Keratinocyte (primary cell): ENCODE measurements at regions not wholly inside any gene's neighbourhood (a gene's known extent, or its start where the extent isn't known, plus 50 kb on each side); places are given as distances from the start of the nearest gene placed in this dataset.

ENCODE experiments used
- DNase-seq: peaks from one replicate; pipeline ENCODE4 v3.0.0-alpha.2; 2011; ENCODE audit warnings: low read depth, missing footprints, low spot score
- FAIRE-seq: peaks from 2 replicates; lab custom pipeline; 2011; peaks lifted over from hg19 to GRCh38; lab: Jason Lieb, UNC
- H2AFZ ChIP-seq: 2 replicates; pipeline ENCODE4 v1.6.0; 2012; ENCODE audit warnings: low read length, control low read depth, inconsistent platforms; ENCODE audit not compliant: control insufficient read depth
- H3K27ac ChIP-seq: 2 replicates; pipeline ENCODE4 v1.5.1; 2011; ENCODE audit warnings: low read length; ENCODE audit not compliant: control insufficient read depth, insufficient read depth
- H3K27me3 ChIP-seq: 3 replicates; pipeline ENCODE4 v1.6.0; 2011; ENCODE audit warnings: low read length; ENCODE audit not compliant: control insufficient read depth, insufficient read depth; ENCODE audit errors: extremely low read depth
- H3K36me3 ChIP-seq, 2 experiments: 2 replicates in 1 of 2; 3 replicates in 1 of 2; pipeline ENCODE4 v1.5.1; 2011; ENCODE audit warnings: low read length in 2 of 2, mild to moderate bottlenecking in 1 of 2; ENCODE audit not compliant: control insufficient read depth in 2 of 2, insufficient read depth in 2 of 2; ENCODE audit errors: extremely low read depth in 1 of 2
- H3K4me1 ChIP-seq: 3 replicates; pipeline ENCODE4 v1.5.1; 2011; ENCODE audit warnings: low read length; ENCODE audit not compliant: control insufficient read depth, insufficient read depth; ENCODE audit errors: extremely low read depth
- H3K4me2 ChIP-seq: 3 replicates; pipeline ENCODE4 v1.6.0; 2011; ENCODE audit warnings: low read depth, low read length; ENCODE audit not compliant: control insufficient read depth, insufficient read depth; ENCODE audit errors: extremely low read depth
- H3K4me3 ChIP-seq, 3 experiments: fragments of 200-600 bp in 1 of 3; sonication (generic) in 1 of 3; 2 replicates in 2 of 3; 3 replicates in 1 of 3; pipeline ENCODE4 v1.5.1; 2011 to 2016; ENCODE audit warnings: low read length in 3 of 3, mild to moderate bottlenecking in 3 of 3, control low read depth in 2 of 3, inconsistent platforms in 1 of 3, low read depth in 1 of 3, mixed read lengths in 1 of 3, mixed run types in 1 of 3, moderate library complexity in 1 of 3; ENCODE audit not compliant: control insufficient read depth in 2 of 3, insufficient read depth in 2 of 3; ENCODE audit errors: extremely low read depth in 1 of 3
- H3K79me2 ChIP-seq: 2 replicates; pipeline ENCODE4 v1.6.0; 2012; ENCODE audit warnings: low read length; ENCODE audit not compliant: control insufficient read depth, insufficient read depth
- H3K9ac ChIP-seq: 3 replicates; pipeline ENCODE4 v1.6.0; 2011; ENCODE audit warnings: low read length; ENCODE audit not compliant: control insufficient read depth, insufficient read depth; ENCODE audit errors: extremely low read depth
- H3K9me1 ChIP-seq: 3 replicates; pipeline ENCODE4 v1.6.0; 2011; ENCODE audit warnings: low read length; ENCODE audit not compliant: control insufficient read depth, insufficient read depth; ENCODE audit errors: extremely low read depth
- H3K9me3 ChIP-seq: 2 replicates; pipeline ENCODE4 v1.5.1; 2012; ENCODE audit warnings: low read depth, low read length; ENCODE audit not compliant: control insufficient read depth
- H4K20me1 ChIP-seq: 3 replicates; pipeline ENCODE4 v1.6.0; 2011; ENCODE audit warnings: low read length; ENCODE audit not compliant: control insufficient read depth, insufficient read depth; ENCODE audit errors: extremely low read depth
- CTCF ChIP-seq, 3 experiments: IDR thresholded peaks in 1 of 3; conservative IDR thresholded peaks in 1 of 3; optimal IDR thresholded peaks in 1 of 3; 2 replicates in 2 of 3; 3 replicates in 1 of 3; pipeline versions ENCODE3 to v1.5.1; 2011; ENCODE audit warnings: low read length in 3 of 3, mild to moderate bottlenecking in 3 of 3, moderate library complexity in 2 of 3, control low read depth in 1 of 3, inconsistent platforms in 1 of 3; ENCODE audit not compliant: insufficient read depth in 2 of 3; ENCODE audit errors: extremely low read depth in 1 of 3
- EZH2 ChIP-seq: IDR thresholded peaks from one replicate; pipeline ENCODE4 v1.6.1; 2012; ENCODE audit warnings: inconsistent platforms, mild to moderate bottlenecking, low read length, moderate library complexity
- dilution Hi-C: fragments of 300-500 bp; cut with MboI; formaldehyde crosslinking; loops from one replicate; pipeline ENCODE4 v1.7.0; 2020; ENCODE audit warnings: low sequenced_read_pairs; ENCODE audit not compliant: extremely low pct_ligation_motif_present

DNA sequence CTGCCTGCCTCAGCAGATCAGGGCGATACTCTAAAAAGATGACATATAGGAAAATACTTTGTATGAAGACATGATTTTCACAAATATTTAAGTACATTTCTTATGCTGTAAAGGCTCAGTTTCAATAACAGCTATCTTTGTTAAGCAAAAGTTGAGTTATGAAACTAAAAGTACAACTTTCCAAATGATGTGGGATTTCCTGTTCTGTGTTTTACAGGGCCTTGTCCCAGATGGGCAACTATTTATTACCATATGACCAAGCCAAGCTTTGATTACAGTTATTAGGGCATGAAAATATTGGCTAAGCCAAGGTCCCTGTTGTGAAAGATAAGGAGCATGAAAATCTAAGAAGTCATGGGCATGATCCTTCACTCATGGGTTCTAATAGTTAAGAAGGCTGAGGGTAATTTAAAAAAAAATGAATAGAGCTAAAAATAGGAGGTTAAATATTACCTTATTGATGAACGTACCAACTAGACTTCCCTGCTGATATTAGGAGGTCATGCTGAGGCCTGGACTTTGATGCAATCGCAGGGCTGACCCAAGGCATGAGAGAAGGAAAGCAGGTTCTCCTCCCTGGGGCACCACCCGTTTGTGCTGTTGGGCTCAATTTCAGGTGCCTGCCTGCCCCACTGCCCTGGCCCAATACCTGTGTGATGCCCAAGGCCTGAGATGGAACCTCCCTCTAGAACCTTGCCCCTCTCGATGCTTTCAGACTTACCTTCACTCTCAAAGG, 294.4 kb upstream of the PRDM1 start:
- dilution Hi-C loops = no loop called here
- Histone ChIP-seq H3K9ac (no peak overlapping the region), H2AFZ (no peak overlapping the region), H3K27ac (no peak overlapping the region), H3K4me1 (peaks cover 15% of the 10 kb centered on the region), H4K20me1 (no peaks in the 10 kb centered on the region), H3K4me2 (no peak overlapping the region), H3K36me3 (no peaks in the 10 kb centered on the region), H3K27me3 (no peaks in the 10 kb centered on the region), H3K79me2 (no peaks in the 10 kb centered on the region), H3K9me1 (no peaks in the 10 kb centered on the region), H3K9me3 (no peaks in the 10 kb centered on the region), H3K4me3 (no peak overlapping the region)
- TF ChIP-seq CTCF (optimal IDR thresholded peaks at IDR 0.05 in 1 of 3, IDR thresholded peaks at IDR 0.05 in 1 of 3, conservative IDR thresholded peaks at IDR 0.05 in 1 of 3; ENCODE audit: extremely low read depth in 1 of 3, insufficient read depth in 2 of 3, low read length in 3 of 3) (no peak), EZH2 (no peak)
- DNase-seq (no peak), FAIRE-seq (no peak)

DNA sequence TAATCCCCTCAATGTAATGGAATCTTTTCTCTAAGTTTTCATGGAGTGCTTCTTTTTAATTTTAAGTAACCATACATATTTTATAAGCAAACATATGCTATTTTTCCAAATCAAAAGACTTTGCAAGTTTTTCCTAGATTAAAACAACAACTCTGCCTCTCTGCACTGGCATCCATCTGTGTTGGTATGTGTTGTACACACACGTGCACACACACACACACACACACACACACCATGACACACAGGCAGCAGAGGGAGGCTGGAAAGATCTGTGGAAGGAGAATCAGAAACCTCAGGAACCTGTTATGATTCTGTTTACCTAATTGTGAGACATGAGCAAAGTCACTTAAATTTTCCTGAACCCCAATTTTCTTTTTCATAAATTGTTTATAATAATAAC, 295.0 kb upstream of the PRDM1 start:
- DNase-seq = no peak
- H3K36me3 ChIP-seq = no peaks in the 10 kb centered on the region
- no peak overlapping the region for H3K27ac ChIP-seq
- no peak for TF ChIP-seq EZH2
- TF ChIP-seq CTCF (optimal IDR thresholded peaks at IDR 0.05 in 1 of 3, IDR thresholded peaks at IDR 0.05 in 1 of 3, conservative IDR thresholded peaks at IDR 0.05 in 1 of 3; ENCODE audit: extremely low read depth in 1 of 3, insufficient read depth in 2 of 3, low read length in 3 of 3) = no peak
- H3K4me1 ChIP-seq = peaks cover 21% of the 10 kb centered on the region
- no peaks in the 10 kb centered on the region for H3K9me3 ChIP-seq
- no peak overlapping the region for H3K4me3 ChIP-seq
- no peak overlapping the region for H3K4me2 ChIP-seq
- no peaks in the 10 kb centered on the region for H3K27me3 ChIP-seq
- no peaks in the 10 kb centered on the region for H3K9me1 ChIP-seq
- H2AFZ ChIP-seq = no peak overlapping the region
- H3K79me2 ChIP-seq = no peaks in the 10 kb centered on the region
- FAIRE-seq = no peak
- no peak overlapping the region for H3K9ac ChIP-seq
- H4K20me1 ChIP-seq = no peaks in the 10 kb centered on the region
- dilution Hi-C loops = no loop called here
